Ecto neural progenitor cell (in vitro differentiated cells): ENCODE measurements at regions not wholly inside any gene's neighbourhood (a gene's known extent, or its start where the extent isn't known, plus 50 kb on each side); places are given as distances from the start of the nearest gene placed in this dataset.
"Not testable (repeated sequence)": the region's sequence is repeated elsewhere in the genome, so short reads cannot be mapped to it uniquely, and the experiment has no call there.

Experiments used
- DNase-seq: peaks from one replicate; pipeline ENCODE4 v3.0.0-alpha.2; 2018; ENCODE audit warnings: low spot score

GRCh38 chr6:14217728-14218518 lies 100.4 kb downstream of the CD83 start:
- no peak for DNase-seq

GRCh38 chr6:14218519-14218800 lies 100.9 kb downstream of the CD83 start:
- no peak for DNase-seq

- no peak for DNase-seq
Observed at GRCh38 chr6:14221564-14222279, 104.2 kb downstream of the CD83 start.

GRCh38 chr6:14222956-14223355 lies 105.4 kb downstream of the CD83 start:
- DNase-seq, result no peak

GRCh38 chr6:14224359-14225103 lies 107.0 kb downstream of the CD83 start:
- DNase-seq, result no peak

- DNase-seq, result no peak
Observed at GRCh38 chr6:14226051-14226660, 108.6 kb downstream of the CD83 start.

GRCh38 chr6:14228571-14228970 lies 111.0 kb downstream of the CD83 start:
- DNase-seq, result no peak

GRCh38 chr6:14231071-14231483 lies 113.5 kb downstream of the CD83 start:
- no peak for DNase-seq

GRCh38 chr6:14231501-14232280 lies 114.1 kb downstream of the CD83 start:
- DNase-seq, result no peak

GRCh38 chr6:14232889-14233288 lies 115.3 kb downstream of the CD83 start:
- no peak for DNase-seq

GRCh38 chr6:14235653-14236356 lies 118.2 kb downstream of the CD83 start:
- no peak for DNase-seq

- DNase-seq, result no peak
Observed at GRCh38 chr6:14239097-14239496, 121.5 kb downstream of the CD83 start.

GRCh38 chr6:14240411-14241166 lies 123.0 kb downstream of the CD83 start:
- DNase-seq, result no peak

GRCh38 chr6:14241255-14242070 lies 123.9 kb downstream of the CD83 start:
- DNase-seq, result peak; percentile 22

- not testable (repeated sequence) for DNase-seq
Observed at GRCh38 chr6:14242912-14243311, 125.3 kb downstream of the CD83 start.

GRCh38 chr6:14243597-14243996 lies 126.0 kb downstream of the CD83 start:
- peak; percentile 33 for DNase-seq

- peak; percentile 3 for DNase-seq
Observed at GRCh38 chr6:14246876-14247275, 129.3 kb downstream of the CD83 start.

- DNase-seq, result no peak
Observed at GRCh38 chr6:14250573-14250972, 133.0 kb downstream of the CD83 start.

- DNase-seq, result peak; percentile 30
Observed at GRCh38 chr6:14252271-14252850, 134.8 kb downstream of the CD83 start.
